ENCODE measurements at regions not wholly inside any gene's neighbourhood (a gene's known extent, or its start where the extent isn't known, plus 50 kb on each side); places are given as distances from the start of the nearest gene placed in this dataset.

- Histone ChIP-seq H3K27me3 (ENCODE audit: control insufficient read depth, insufficient read depth, low read length) (no peaks in the 10 kb centered on the region), H3K9me3 (ENCODE audit: control insufficient read depth, insufficient read depth, low read length) (no peaks in the 10 kb centered on the region)
Observed at GRCh38 chr2:116042530-116042929, 1600.1 kb downstream of the DPP10 start.

GRCh38 chr2:116057538-116057937 lies 1615.1 kb downstream of the DPP10 start:
- no peaks in the 10 kb centered on the region for H3K9me3 ChIP-seq (ENCODE audit: control insufficient read depth, insufficient read depth, low read length)
- H3K4me1 ChIP-seq (ENCODE audit: control insufficient read depth, insufficient read depth, low read length) = peaks cover 6% of the 10 kb centered on the region
- H3K27me3 ChIP-seq (ENCODE audit: control insufficient read depth, insufficient read depth, low read length) = no peaks in the 10 kb centered on the region
- no peak overlapping the region for H3K9ac ChIP-seq (ENCODE audit: low read depth, low read length)
- H3K4me3 ChIP-seq (ENCODE audit: low read depth, low read length) = no peak overlapping the region
- H3K36me3 ChIP-seq (ENCODE audit: control insufficient read depth, insufficient read depth, low read length) = no peaks in the 10 kb centered on the region

More at GRCh38 chr2:116042530-116042929, 1600.1 kb downstream of the DPP10 start:
- no peaks in the 10 kb centered on the region for H3K4me1 ChIP-seq (ENCODE audit: control insufficient read depth, insufficient read depth, low read length)
- no peaks in the 10 kb centered on the region for H3K36me3 ChIP-seq (ENCODE audit: control insufficient read depth, insufficient read depth, low read length)
- H3K9ac ChIP-seq (ENCODE audit: low read depth, low read length) = no peak overlapping the region
- no peak overlapping the region for H3K4me3 ChIP-seq (ENCODE audit: low read depth, low read length)

DNA sequence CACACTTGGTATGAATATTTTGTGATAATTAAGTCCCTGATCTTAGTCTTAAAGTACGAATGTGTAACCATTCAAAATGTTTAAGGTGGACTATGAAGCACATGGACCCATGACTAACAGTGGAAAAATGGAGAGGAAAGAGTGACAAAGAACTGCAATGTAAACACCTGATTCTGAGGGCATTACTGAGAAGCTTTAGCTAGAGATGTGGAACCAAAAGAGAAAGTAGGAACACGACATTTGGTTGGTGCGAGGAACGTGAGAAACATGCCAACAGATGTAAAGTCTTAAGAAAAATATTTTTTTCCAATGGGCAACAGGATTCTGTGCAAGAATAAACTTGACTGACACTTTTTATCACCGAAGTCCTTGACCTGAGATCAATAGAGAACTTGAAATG lies 1618.6 kb downstream of the DPP10 start:
- H3K9ac ChIP-seq (ENCODE audit: low read depth, low read length) = no peak overlapping the region
- no peaks in the 10 kb centered on the region for H3K9me3 ChIP-seq (ENCODE audit: control insufficient read depth, insufficient read depth, low read length)
- no peak overlapping the region for H3K4me3 ChIP-seq (ENCODE audit: low read depth, low read length)
- peaks cover 3% of the 10 kb centered on the region for H3K4me1 ChIP-seq (ENCODE audit: control insufficient read depth, insufficient read depth, low read length)
- H3K36me3 ChIP-seq (ENCODE audit: control insufficient read depth, insufficient read depth, low read length) = no peaks in the 10 kb centered on the region
- no peaks in the 10 kb centered on the region for H3K27me3 ChIP-seq (ENCODE audit: control insufficient read depth, insufficient read depth, low read length)

DNA sequence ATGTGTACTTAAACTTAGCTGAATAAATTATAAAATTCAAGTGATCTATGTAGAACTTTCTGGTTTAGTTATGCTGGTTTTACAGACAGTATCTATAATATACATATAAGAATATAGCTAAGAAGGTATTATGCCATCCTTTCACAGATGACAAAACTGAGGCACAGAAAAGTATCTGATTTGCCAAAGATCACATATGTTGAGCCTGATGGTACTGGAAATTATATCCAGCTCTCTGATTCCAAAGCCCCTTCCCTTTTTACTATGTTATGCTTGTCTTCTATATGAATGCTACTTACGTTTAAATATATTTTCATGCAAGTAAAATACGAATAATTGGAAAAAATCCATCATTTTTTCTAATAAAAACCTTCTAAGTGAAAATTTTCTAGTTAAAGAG lies 1631.3 kb downstream of the DPP10 start:
- H3K9me3 ChIP-seq (ENCODE audit: control insufficient read depth, insufficient read depth, low read length) = no peaks in the 10 kb centered on the region
- H3K36me3 ChIP-seq (ENCODE audit: control insufficient read depth, insufficient read depth, low read length) = no peaks in the 10 kb centered on the region
- no peaks in the 10 kb centered on the region for H3K4me1 ChIP-seq (ENCODE audit: control insufficient read depth, insufficient read depth, low read length)
- no peak overlapping the region for H3K4me3 ChIP-seq (ENCODE audit: low read depth, low read length)
- H3K9ac ChIP-seq (ENCODE audit: low read depth, low read length) = no peak overlapping the region
- no peaks in the 10 kb centered on the region for H3K27me3 ChIP-seq (ENCODE audit: control insufficient read depth, insufficient read depth, low read length)

- Histone ChIP-seq H3K4me1 (ENCODE audit: control insufficient read depth, insufficient read depth, low read length) (no peaks in the 10 kb centered on the region), H3K36me3 (ENCODE audit: control insufficient read depth, insufficient read depth, low read length) (no peaks in the 10 kb centered on the region), H3K9me3 (ENCODE audit: control insufficient read depth, insufficient read depth, low read length) (no peaks in the 10 kb centered on the region), H3K4me3 (ENCODE audit: low read depth, low read length) (no peak overlapping the region), H3K27me3 (ENCODE audit: control insufficient read depth, insufficient read depth, low read length) (no peaks in the 10 kb centered on the region), H3K9ac (ENCODE audit: low read depth, low read length) (no peak overlapping the region)
Observed at GRCh38 chr2:116074161-116074560, 1631.7 kb downstream of the DPP10 start.

- Histone ChIP-seq H3K9me3 (ENCODE audit: control insufficient read depth, insufficient read depth, low read length) (no peaks in the 10 kb centered on the region), H3K4me3 (ENCODE audit: low read depth, low read length) (no peak overlapping the region), H3K9ac (ENCODE audit: low read depth, low read length) (no peak overlapping the region), H3K36me3 (ENCODE audit: control insufficient read depth, insufficient read depth, low read length) (no peaks in the 10 kb centered on the region), H3K27me3 (ENCODE audit: control insufficient read depth, insufficient read depth, low read length) (no peaks in the 10 kb centered on the region), H3K4me1 (ENCODE audit: control insufficient read depth, insufficient read depth, low read length) (no peaks in the 10 kb centered on the region)
Observed at GRCh38 chr2:116088236-116088635, 1645.8 kb downstream of the DPP10 start.

GRCh38 chr2:116094196-116094595 lies 1651.8 kb downstream of the DPP10 start:
- no peaks in the 10 kb centered on the region for H3K4me1 ChIP-seq (ENCODE audit: control insufficient read depth, insufficient read depth, low read length)
- no peak overlapping the region for H3K4me3 ChIP-seq (ENCODE audit: low read depth, low read length)
- H3K36me3 ChIP-seq (ENCODE audit: control insufficient read depth, insufficient read depth, low read length) = no peaks in the 10 kb centered on the region
- no peak overlapping the region for H3K9ac ChIP-seq (ENCODE audit: low read depth, low read length)
- H3K9me3 ChIP-seq (ENCODE audit: control insufficient read depth, insufficient read depth, low read length) = no peaks in the 10 kb centered on the region
- H3K27me3 ChIP-seq (ENCODE audit: control insufficient read depth, insufficient read depth, low read length) = no peaks in the 10 kb centered on the region

DNA sequence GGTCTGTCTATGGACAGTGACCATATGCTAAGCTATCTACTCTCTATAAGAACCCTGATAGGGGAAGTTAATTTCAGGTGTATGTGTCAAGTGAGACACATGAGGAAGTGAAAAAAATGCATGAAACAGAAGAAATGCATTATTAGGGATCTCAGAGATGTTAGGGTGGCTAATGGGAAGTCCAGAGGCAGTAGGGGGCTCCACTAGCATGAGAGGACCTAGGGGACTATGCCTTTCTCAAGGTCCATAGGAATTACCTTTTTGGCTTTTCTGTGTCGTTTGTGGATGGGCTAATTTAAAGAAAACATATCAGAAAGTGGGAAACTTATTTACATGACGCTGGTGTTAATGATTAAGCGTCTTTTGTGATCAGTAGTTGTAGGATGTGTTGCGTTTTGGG lies 1653.2 kb downstream of the DPP10 start:
- H3K27me3 ChIP-seq (ENCODE audit: control insufficient read depth, insufficient read depth, low read length) = no peaks in the 10 kb centered on the region
- H3K9me3 ChIP-seq (ENCODE audit: control insufficient read depth, insufficient read depth, low read length) = no peaks in the 10 kb centered on the region
- no peak overlapping the region for H3K4me3 ChIP-seq (ENCODE audit: low read depth, low read length)
- H3K36me3 ChIP-seq (ENCODE audit: control insufficient read depth, insufficient read depth, low read length) = no peaks in the 10 kb centered on the region
- no peak overlapping the region for H3K9ac ChIP-seq (ENCODE audit: low read depth, low read length)
- H3K4me1 ChIP-seq (ENCODE audit: control insufficient read depth, insufficient read depth, low read length) = no peaks in the 10 kb centered on the region

DNA sequence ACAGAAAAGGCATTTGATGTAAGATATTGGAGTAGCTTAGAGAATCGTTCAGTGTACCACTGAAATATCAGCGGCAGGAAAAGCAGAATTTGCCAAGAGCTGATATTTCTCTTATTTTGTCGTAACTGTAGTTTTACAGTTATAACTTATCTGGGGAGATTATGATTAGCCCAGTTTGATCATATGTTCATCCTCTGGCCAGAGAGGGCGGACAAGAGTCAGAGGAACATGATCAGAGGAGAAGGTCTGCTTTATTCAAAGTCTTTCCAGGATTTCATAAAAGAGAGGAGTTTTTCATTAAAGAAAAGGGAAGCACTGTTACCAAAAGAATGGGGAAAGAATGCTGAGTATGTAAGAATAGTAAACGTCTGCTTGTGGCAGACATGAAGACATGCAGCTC lies 1655.6 kb downstream of the DPP10 start:
- Histone ChIP-seq H3K9me3 (ENCODE audit: control insufficient read depth, insufficient read depth, low read length) (no peaks in the 10 kb centered on the region), H3K4me3 (ENCODE audit: low read depth, low read length) (no peak overlapping the region), H3K36me3 (ENCODE audit: control insufficient read depth, insufficient read depth, low read length) (no peaks in the 10 kb centered on the region)

DNA sequence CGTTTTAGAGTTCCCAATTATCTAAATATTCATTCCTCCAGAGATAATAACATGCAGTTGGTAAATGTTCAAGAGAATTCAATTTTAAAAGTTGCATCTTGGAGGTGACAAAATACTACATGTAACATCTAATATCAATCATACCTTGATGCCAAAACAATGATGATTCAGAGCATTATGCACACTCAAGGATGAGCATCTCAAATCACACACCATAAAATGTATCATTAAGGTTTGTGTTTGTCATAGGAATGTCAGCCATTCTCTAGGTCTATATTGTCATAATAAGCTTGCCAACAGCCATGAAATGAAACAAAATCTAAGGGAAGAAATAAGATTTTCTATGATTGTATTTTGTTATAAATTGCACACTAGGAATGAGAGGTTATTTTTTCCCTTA lies 1667.0 kb downstream of the DPP10 start:
- Histone ChIP-seq H3K9me3 (ENCODE audit: control insufficient read depth, insufficient read depth, low read length) (no peaks in the 10 kb centered on the region), H3K36me3 (ENCODE audit: control insufficient read depth, insufficient read depth, low read length) (no peaks in the 10 kb centered on the region), H3K4me3 (ENCODE audit: low read depth, low read length) (no peak overlapping the region), H3K9ac (ENCODE audit: low read depth, low read length) (no peak overlapping the region), H3K4me1 (ENCODE audit: control insufficient read depth, insufficient read depth, low read length) (no peaks in the 10 kb centered on the region), H3K27me3 (ENCODE audit: control insufficient read depth, insufficient read depth, low read length) (no peaks in the 10 kb centered on the region)

More for the DNA sequence above, 1655.6 kb downstream of the DPP10 start:
- no peaks in the 10 kb centered on the region for H3K4me1 ChIP-seq (ENCODE audit: control insufficient read depth, insufficient read depth, low read length)
- no peaks in the 10 kb centered on the region for H3K27me3 ChIP-seq (ENCODE audit: control insufficient read depth, insufficient read depth, low read length)
- H3K9ac ChIP-seq (ENCODE audit: low read depth, low read length) = no peak overlapping the region

- Histone ChIP-seq H3K36me3 (ENCODE audit: control insufficient read depth, insufficient read depth, low read length) (no peaks in the 10 kb centered on the region), H3K9me3 (ENCODE audit: control insufficient read depth, insufficient read depth, low read length) (no peaks in the 10 kb centered on the region), H3K9ac (ENCODE audit: low read depth, low read length) (no peak overlapping the region), H3K27me3 (ENCODE audit: control insufficient read depth, insufficient read depth, low read length) (no peaks in the 10 kb centered on the region), H3K4me1 (ENCODE audit: control insufficient read depth, insufficient read depth, low read length) (no peaks in the 10 kb centered on the region), H3K4me3 (ENCODE audit: low read depth, low read length) (no peak overlapping the region)
Observed at GRCh38 chr2:116117845-116118244, 1675.4 kb downstream of the DPP10 start.

DNA sequence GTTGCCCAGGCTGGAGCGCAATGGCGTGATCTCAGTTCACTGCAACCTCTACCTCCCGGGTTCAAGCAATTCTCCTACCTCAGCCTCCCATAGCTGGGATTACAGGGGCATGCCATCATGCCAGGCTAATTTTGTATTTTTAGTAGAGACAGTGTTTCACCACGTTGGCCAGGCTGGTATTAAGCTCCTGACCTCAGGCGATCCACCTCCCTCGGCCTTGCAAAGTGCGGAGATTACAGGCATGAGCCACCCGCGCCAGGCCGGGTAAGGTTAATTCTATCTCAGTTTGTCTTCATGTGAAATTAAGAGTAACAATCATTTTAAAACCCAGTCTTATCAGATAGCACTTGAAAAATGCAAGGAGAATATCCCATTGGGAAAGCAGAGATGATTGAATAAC lies 1681.7 kb upstream of the DDX18 start:
- H3K9me3 ChIP-seq (ENCODE audit: control insufficient read depth, insufficient read depth, low read length) = no peaks in the 10 kb centered on the region
- peaks cover 27% of the 10 kb centered on the region for H3K27me3 ChIP-seq (ENCODE audit: control insufficient read depth, insufficient read depth, low read length)
- no peak overlapping the region for H3K4me3 ChIP-seq (ENCODE audit: low read depth, low read length)
- no peaks in the 10 kb centered on the region for H3K36me3 ChIP-seq (ENCODE audit: control insufficient read depth, insufficient read depth, low read length)
- no peak overlapping the region for H3K9ac ChIP-seq (ENCODE audit: low read depth, low read length)
- no peaks in the 10 kb centered on the region for H3K4me1 ChIP-seq (ENCODE audit: control insufficient read depth, insufficient read depth, low read length)

All from iPS-15b (cell line).